HepG2 (cell line): ENCODE measurements at regions not wholly inside any gene's neighbourhood (a gene's known extent, or its start where the extent isn't known, plus 50 kb on each side); places are given as distances from the start of the nearest gene placed in this dataset.

Experiments
- ATAC-seq: fragments of 200-7000 bp; cut with Tn5 transposase; 3 replicates; pipeline ENCODE4 v1.9.1; 2020; ENCODE audit warnings: mild to moderate bottlenecking, moderate library complexity
- BruUV-seq: library from RNA; stranded (reverse); fragments of 400-500 nt; replicated peaks from 2 replicates; lab custom pipeline; 2021; lab: Mats Ljungman, UMichigan
- CTCF ChIA-PET: fragments of 300-600 bp; formaldehyde crosslinking; extraction: SDS; loops from one replicate; lab custom pipeline; 2021; ENCODE audit warnings: low total read pairs, inconsistent platforms, low intra/inter-chr PET ratio; lab: Yijun Ruan, JAX
- POLR2A ChIA-PET: fragments of 350-600 bp; sonication (Branson Sonifier 250); formaldehyde crosslinking; loops from one replicate; lab custom pipeline; 2020; ENCODE audit warnings: antibody characterized with exemption, inconsistent platforms; lab: Yijun Ruan, JAX
- DNase-seq: peaks from one replicate; pipeline ENCODE4 v3.0.0-alpha.2; 2015; ENCODE audit warnings: low spot score
- FAIRE-seq: peaks from 3 replicates; lab custom pipeline; 2011; peaks lifted over from hg19 to GRCh38; lab: Jason Lieb, UNC
- H2AFZ ChIP-seq: one replicate; pipeline ENCODE4 v1.6.1; 2011; ENCODE audit warnings: low read length, inconsistent platforms
- H3K27ac ChIP-seq: fragments of 300-600 bp; 3 replicates; pipeline ENCODE4 v1.8.0; 2011; ENCODE audit warnings: mixed run types, mild to moderate bottlenecking, mixed read lengths, low read length, inconsistent platforms; ENCODE audit not compliant: insufficient read depth; ENCODE audit errors: extremely low read length
- H3K27me3 ChIP-seq, 2 experiments: fragments of 200-600 bp in 1 of 2; 2 replicates in 1 of 2; 3 replicates in 1 of 2; pipeline versions ENCODE4 v1.6.0 to v1.8.0; 2011; ENCODE audit warnings: low read length in 2 of 2, mild to moderate bottlenecking in 2 of 2, moderate library complexity in 2 of 2, inconsistent platforms in 1 of 2; ENCODE audit not compliant: insufficient read depth in 2 of 2, control insufficient read depth in 1 of 2
- H3K36me3 ChIP-seq, 2 experiments: fragments of 200-600 bp in 1 of 2; replicated peaks in 1 of 2; 2 replicates in 1 of 2; 3 replicates in 1 of 2; pipeline versions ENCODE4 v1.5.1 to v1.8.0; 2011; ENCODE audit warnings: low read length in 2 of 2, inconsistent platforms in 1 of 2; ENCODE audit not compliant: insufficient read depth in 2 of 2, control insufficient read depth in 1 of 2
- H3K4me1 ChIP-seq: 2 replicates; pipeline ENCODE4 v1.5.1; 2012; ENCODE audit warnings: low read length, inconsistent platforms; ENCODE audit not compliant: insufficient read depth
- H3K4me2 ChIP-seq: 2 replicates; pipeline ENCODE4 v1.6.0; 2011; ENCODE audit warnings: low read depth, low read length, inconsistent platforms
- H3K4me3 ChIP-seq, 3 experiments: fragments of 200-600 bp in 1 of 3; sonication (generic), shearing (Covaris generic) in 1 of 3; replicated peaks in 1 of 3; 2 replicates each; pipeline ENCODE4 v1.5.1; 2011 to 2016; ENCODE audit warnings: low read length in 3 of 3, inconsistent platforms in 2 of 3, low read depth in 2 of 3, mild to moderate bottlenecking in 2 of 3, control low read depth in 1 of 3, mixed read lengths in 1 of 3; ENCODE audit not compliant: insufficient read depth in 1 of 3
- H3K79me2 ChIP-seq: one replicate; pipeline ENCODE4 v1.6.1; 2011; ENCODE audit warnings: low read length, inconsistent platforms; ENCODE audit not compliant: insufficient read depth
- H3K9ac ChIP-seq: 2 replicates; pipeline ENCODE4 v1.6.0; 2011; ENCODE audit warnings: mild to moderate bottlenecking, low read depth, low read length, inconsistent platforms; ENCODE audit not compliant: insufficient read depth
- H3K9me3 ChIP-seq: 2 replicates; pipeline ENCODE4 v1.5.1; 2012; ENCODE audit warnings: mild to moderate bottlenecking, low read length
- H4K20me1 ChIP-seq: 2 replicates; pipeline ENCODE4 v1.6.0; 2011; ENCODE audit warnings: inconsistent platforms, mild to moderate bottlenecking, low read length, moderate library complexity; ENCODE audit not compliant: insufficient read depth
- ARID5B ChIP-seq: IDR thresholded peaks from 2 replicates; pipeline ENCODE4 v1.4.0; 2020; ENCODE audit warnings: mild to moderate bottlenecking, missing genetic modification reagents
- ATF7 ChIP-seq, 2 experiments: fragments of 450-650 bp in 1 of 2; sonication (generic) in 1 of 2; formaldehyde crosslinking in 1 of 2; IDR thresholded peaks; 2 replicates each; pipeline versions ENCODE4 v1.4.0 to v1.6.1; 2016 to 2020; ENCODE audit warnings: antibody characterized with exemption in 1 of 2, mild to moderate bottlenecking in 1 of 2, missing genetic modification reagents in 1 of 2
- CREB1 ChIP-seq, 2 experiments: fragments of 450-650 bp in 1 of 2; IDR thresholded peaks; 2 replicates each; pipeline ENCODE4 v1.6.1; 2016 to 2017; ENCODE audit warnings: control low read depth in 1 of 2, mild to moderate bottlenecking in 1 of 2, missing compliant biosample characterization in 1 of 2, missing genetic modification characterization in 1 of 2
- HOXA5 ChIP-seq: sonication (generic); formaldehyde crosslinking; IDR thresholded peaks from 2 replicates; pipeline ENCODE4 v1.4.0; 2020; ENCODE audit warnings: missing genetic modification reagents
- RFX5 ChIP-seq: IDR thresholded peaks from 2 replicates; pipeline ENCODE4 v1.6.1; 2011; ENCODE audit warnings: low read depth, low read length, improper control_type of control experiment
- SIX1 ChIP-seq: sonication (generic); formaldehyde crosslinking; IDR thresholded peaks from 2 replicates; pipeline ENCODE4 v1.4.0; 2020; ENCODE audit warnings: missing genetic modification reagents, borderline replicate concordance
- WGBS: methylation state at CpG from one replicate; pipeline ENCODE4 v1.1.6; 2017; ENCODE audit warnings: low lambda C conversion rate; 5-methylcytosine and 5-hydroxymethylcytosine counted together
- in situ Hi-C: cut with HindIII; loops from 2 replicates; pipeline ENCODE4 v1.10.0; 2017; ENCODE audit warnings: low pct_unique_long_range_greater_than_20kb; ENCODE audit not compliant: extremely low pct_ligation_motif_present
- intact Hi-C: fragments of 100-400 bp; cut with micrococcal nuclease; formaldehyde crosslinking; loops from one replicate; pipeline ENCODE4 v1.10.0; 2022; ENCODE audit not compliant: unreplicated experiment

GRCh38 chr1:5456090-5456811, 536.0 kb downstream of the NPHP4 start:
- ChIA-PET CTCF (no interaction called here), POLR2A (no interaction called here)
- H3K9me3 ChIP-seq: no peaks in the 10 kb centered on the region; the same call in 1 of the 2 replicates
- DNase-seq: no peak
- H2AFZ ChIP-seq: no peak overlapping the region
- no peaks in the 10 kb centered on the region for H3K36me3 ChIP-seq
- WGBS: 36% methylated on average over 10 of the region's 16 CpGs
- H3K79me2 ChIP-seq: no peaks in the 10 kb centered on the region
- intact Hi-C loops: no loop called here
- TF ChIP-seq ARID5B (no peak), RFX5 (no peak), HOXA5 (CRISPR knock-in tag) (no peak), SIX1 (CRISPR knock-in tag) (no peak), CREB1 (IDR thresholded peaks at IDR 0.05) (peak; percentile 96), CREB1 (CRISPR knock-in tag; IDR thresholded peaks at IDR 0.05) (no peak), ATF7 (IDR thresholded peaks at IDR 0.05) (peak; percentile 98), ATF7 (CRISPR knock-in tag; IDR thresholded peaks at IDR 0.05) (no peak)
- no peak overlapping the region for H3K9ac ChIP-seq
- H3K4me2 ChIP-seq: no peak overlapping the region
- no peak overlapping the region for H3K4me3 ChIP-seq
- no TSS peak for BruUV-seq
- in situ Hi-C loops: no loop called here
- no peaks in the 10 kb centered on the region for H3K4me1 ChIP-seq
- H3K27me3 ChIP-seq: peaks cover 3 to 34% of the 10 kb centered on the region in 2 experiments
- no peaks in the 10 kb centered on the region for H4K20me1 ChIP-seq
- no peak for ATAC-seq
- no peak for FAIRE-seq
- no peak overlapping the region for H3K27ac ChIP-seq
